ENCODE measurements at regions not wholly inside any gene's neighbourhood (a gene's known extent, or its start where the extent isn't known, plus 50 kb on each side); places are given as distances from the start of the nearest gene placed in this dataset.

DNA sequence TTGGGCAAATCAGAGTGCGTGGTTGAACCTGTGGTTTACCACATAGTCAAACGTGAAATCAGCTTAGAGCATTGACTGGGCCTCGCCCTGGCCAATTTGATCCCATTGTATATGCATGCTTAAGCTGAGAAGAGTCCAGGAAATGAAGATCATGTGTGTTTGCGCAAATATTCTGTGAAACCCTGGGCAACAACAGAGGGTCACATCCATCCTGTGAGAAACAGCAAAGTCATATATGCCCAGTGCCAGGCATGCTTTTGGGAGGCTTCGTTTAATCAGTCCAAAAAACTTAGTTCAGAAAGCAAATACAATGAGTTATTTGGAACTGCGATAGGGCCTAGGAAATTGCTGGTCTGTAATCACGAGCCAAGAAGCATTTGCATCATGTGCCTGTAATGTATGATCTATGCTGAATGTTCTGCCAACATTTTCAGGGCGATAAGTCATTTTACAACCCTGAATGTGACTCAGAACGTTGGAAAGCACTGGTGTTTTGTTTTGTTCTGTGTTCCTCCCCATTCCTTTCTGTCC, 412.1 kb upstream of the CELF2 start:
- peak; percentile 87 for DNase-seq (ENCODE audit: low read depth, low spot score)

GRCh38 chr10:10609379-10609955, 408.2 kb upstream of the CELF2 start:
- no peak for DNase-seq (ENCODE audit: low read depth, low spot score)

GRCh38 chr10:10610171-10610570, 407.5 kb upstream of the CELF2 start:
- DNase-seq (ENCODE audit: low read depth, low spot score), result no peak

GRCh38 chr10:10612151-10612550, 405.5 kb upstream of the CELF2 start:
- DNase-seq (ENCODE audit: low read depth, low spot score), result no peak

- DNase-seq (ENCODE audit: low read depth, low spot score), result no peak
Observed at GRCh38 chr10:10613656-10614244, 403.9 kb upstream of the CELF2 start.

GRCh38 chr10:10617686-10618085, 400.0 kb upstream of the CELF2 start:
- no peak for DNase-seq (ENCODE audit: low read depth, low spot score)

DNA sequence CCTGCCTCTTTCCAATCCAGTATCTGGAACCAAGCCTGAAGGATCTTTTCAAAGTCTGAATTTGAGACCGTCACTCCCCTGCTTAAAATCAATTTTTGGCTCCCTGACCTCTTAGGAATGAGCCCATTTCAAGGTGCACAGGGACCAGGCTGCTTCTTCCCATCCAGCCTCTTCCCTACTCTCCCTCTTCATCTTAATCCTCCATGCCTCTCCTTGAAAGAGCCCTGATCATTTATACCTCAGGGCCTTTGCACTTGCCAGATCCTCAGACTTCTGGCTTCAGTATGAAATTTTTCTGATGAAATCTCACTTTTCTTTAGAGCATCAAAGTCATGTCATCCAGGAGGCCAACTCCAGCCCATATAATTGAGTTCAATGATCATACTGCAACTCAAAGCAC, 399.5 kb upstream of the CELF2 start:
- DNase-seq (ENCODE audit: low read depth, low spot score), result no peak

DNA sequence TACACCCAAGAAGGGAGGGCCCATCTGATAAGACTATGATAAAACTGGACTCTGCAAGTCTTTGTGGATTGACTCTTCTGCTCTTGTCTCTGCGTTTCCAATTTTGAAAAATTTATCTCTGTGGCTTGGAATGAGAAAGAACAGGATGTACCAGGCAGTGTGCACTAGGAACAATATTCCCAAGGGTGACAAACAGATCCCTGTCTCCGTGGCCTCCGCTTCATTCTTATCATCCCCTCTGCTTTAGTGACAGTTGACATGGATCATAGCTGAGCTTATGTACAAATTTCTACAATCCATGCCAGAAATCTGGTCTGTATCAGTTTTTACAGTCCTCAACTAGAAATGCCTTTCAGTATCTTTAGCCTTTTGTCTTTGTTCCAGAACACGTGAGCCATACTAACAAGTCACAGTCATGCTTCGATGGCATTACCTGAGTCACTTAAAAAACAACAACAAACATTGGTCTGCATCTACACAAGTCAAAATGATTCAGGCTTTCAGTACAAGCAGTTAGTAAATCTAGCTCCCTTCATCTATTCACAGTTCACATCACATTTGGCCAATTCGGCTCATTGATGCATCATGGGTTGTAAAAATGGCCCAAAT, 393.6 kb upstream of the CELF2 start:
- peak; percentile 23 for DNase-seq (ENCODE audit: low read depth, low spot score)

DNA sequence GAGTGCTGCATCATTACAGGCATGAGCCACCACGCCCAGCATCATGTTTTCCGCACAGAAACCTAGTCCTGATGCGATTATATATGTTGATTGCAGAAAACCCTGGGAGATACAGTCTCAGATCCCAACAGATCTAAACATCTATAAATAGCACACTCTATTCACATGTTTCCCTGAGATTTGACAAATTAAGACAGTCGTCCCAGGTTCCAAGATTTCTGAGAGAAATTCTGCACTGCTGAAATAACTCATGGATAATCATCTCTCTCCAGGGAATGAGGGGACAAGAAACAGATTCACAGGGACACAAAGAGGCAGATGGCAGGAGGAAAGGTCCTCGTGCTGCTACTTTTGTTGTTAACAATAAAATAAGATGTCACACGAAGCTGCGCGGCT, 393.1 kb upstream of the CELF2 start:
- DNase-seq (ENCODE audit: low read depth, low spot score), result no peak

GRCh38 chr10:10625491-10625890, 392.2 kb upstream of the CELF2 start:
- DNase-seq (ENCODE audit: low read depth, low spot score), result no peak

GRCh38 chr10:10626734-10627133, 390.9 kb upstream of the CELF2 start:
- no peak for DNase-seq (ENCODE audit: low read depth, low spot score)

- no peak for DNase-seq (ENCODE audit: low read depth, low spot score)
Observed at GRCh38 chr10:10627414-10627813, 390.3 kb upstream of the CELF2 start.

DNA sequence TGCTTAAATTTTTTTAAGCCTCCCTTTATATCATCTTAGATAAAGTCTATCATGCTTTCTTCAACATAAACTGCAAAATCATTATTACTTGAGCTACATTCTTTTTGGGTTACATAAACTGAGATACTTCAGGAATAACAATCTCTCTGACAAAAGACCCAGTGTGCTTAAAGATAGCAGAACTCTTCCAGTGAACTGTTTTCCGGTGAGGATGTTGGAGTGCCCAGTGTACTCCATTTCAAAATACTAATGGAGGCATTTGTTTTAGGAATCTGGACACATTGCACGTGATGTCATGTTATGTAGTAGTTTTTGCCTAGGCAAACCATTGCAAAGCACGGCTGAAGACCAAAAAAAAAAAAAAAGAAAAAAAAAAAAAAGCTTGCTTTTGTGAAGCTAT, 388.2 kb upstream of the CELF2 start:
- DNase-seq (ENCODE audit: low read depth, low spot score), result no peak

- no peak for DNase-seq (ENCODE audit: low read depth, low spot score)
Observed at GRCh38 chr10:10630281-10630680, 387.4 kb upstream of the CELF2 start.

GRCh38 chr10:10630782-10631181, 386.9 kb upstream of the CELF2 start:
- no peak for DNase-seq (ENCODE audit: low read depth, low spot score)

DNA sequence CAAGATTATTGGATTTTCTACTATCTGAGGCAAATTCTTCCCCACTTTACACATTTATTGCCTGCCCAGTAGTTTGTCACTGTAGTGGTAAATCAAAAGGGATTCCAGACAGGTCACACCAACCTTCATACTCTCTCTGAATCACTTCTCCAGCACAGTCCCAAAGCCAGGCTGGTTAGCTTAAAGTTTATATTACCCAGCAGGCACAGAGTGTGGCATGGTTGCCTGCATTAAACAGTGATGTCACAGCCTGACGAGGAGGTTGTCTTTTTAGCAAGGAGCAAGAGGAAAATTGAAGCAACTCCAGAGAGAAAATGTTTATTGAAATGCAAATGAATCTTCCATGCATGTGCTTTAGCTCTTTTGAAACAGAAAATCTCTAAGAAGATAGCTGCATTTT, 375.5 kb upstream of the CELF2 start:
- DNase-seq (ENCODE audit: low read depth, low spot score), result no peak

GRCh38 chr10:10642751-10643150, 374.9 kb upstream of the CELF2 start:
- DNase-seq (ENCODE audit: low read depth, low spot score), result peak; percentile 9

DNA sequence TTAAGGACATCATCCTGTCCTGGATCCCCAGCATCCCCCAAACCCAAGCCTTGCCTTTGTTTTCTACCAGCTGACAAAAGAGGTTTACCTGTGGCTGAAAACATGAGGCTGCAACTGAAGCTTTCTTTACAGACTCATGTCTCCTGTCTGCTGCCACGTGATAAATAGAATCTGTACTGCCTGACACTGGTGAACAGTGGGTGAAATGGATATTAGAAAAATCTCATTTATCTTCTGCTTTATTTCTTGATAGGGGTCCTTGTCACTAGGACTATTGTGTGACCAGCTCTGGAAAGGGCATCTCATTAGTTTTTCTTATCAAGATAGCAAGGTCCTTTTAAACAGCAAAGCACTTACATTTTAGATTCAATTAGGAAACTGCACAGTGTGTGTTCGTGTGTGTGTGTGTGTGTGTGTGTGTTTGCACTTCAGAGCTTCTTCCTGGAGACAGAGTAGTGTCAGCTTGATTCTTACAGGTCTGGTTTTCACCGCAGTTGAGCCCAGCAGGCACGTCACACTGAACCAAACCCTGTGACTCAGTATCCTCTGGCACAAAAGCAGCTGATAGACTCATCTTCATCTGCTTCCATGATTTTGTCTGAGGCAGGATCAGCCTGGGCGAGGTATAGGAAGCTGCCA, 373.5 kb upstream of the CELF2 start:
- no peak for DNase-seq (ENCODE audit: low read depth, low spot score)

DNA sequence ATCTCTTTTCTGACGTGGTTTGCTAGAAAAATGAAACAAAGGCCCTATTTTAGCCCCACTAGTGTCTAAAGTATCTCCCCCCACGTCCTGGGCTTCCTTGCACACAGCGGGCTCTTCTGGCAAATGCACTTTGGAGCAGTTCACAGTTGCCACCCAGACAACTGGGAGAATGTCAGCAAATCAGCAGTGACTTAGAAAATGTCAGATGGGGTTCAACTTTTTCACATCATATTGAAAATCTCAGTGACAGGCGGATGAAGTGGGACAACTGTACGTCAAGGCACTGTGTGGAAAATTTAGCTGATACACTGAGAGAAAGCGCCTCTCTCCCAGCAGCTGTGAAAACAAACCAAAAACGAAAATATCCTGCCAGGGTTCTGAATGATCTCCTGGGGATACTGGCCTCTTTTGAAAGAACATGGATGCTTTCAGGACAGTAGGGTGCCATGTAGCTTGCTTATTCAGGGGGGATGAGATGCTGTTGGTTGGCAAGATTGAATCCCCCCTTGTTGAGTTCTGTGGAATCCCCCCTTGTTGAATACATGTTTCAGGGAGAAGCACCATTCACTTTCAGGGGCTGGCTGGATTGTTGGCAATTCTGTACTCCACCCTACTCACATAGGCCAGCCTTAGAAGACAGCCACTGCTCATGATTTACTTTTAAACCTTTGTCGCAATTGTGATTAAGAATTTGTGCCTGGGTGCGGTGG, 372.8 kb upstream of the CELF2 start:
- DNase-seq (ENCODE audit: low read depth, low spot score), result no peak

- DNase-seq (ENCODE audit: low read depth, low spot score), result no peak
Observed at GRCh38 chr10:10647331-10647730, 370.3 kb upstream of the CELF2 start.

DNA sequence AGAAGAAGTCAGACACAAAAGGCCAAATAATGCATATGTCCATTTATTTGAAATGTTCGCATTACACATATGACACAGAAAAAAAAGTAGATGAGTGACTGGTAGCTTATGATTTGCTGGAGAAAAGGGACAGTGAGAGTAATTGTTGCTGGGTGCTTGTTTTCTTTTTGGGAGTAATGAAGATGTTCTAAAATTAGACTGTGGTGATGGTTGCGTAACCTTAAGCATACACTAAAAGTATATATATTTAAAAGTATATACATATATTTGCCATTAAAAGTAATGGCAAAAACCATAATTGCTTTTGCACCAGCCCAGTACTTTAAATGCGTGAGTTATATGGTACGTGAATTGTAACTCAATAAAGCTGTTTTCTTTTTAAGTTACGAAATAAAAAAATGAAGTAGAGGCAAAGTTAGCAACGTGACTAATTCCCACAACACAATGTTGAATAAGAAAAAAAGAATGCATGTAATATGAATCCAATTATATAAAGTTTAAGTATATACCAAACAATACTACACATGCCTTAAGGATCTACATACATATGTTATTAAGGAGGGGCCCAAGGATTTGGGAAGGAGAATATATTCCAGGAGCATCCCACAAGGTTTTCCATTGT, 360.4 kb upstream of the CELF2 start:
- no peak for DNase-seq (ENCODE audit: low read depth, low spot score)
